ENCODE measurements at regions not wholly inside any gene's neighbourhood (a gene's known extent, or its start where the extent isn't known, plus 50 kb on each side); places are given as distances from the start of the nearest gene placed in this dataset.
"Not testable (repeated sequence)": the region's sequence is repeated elsewhere in the genome, so short reads cannot be mapped to it uniquely, and the experiment has no call there.

- H3K36me3 ChIP-seq (ENCODE audit: insufficient read depth, low read depth, low read length), result no peaks in the 10 kb centered on the region
- H3K4me3 ChIP-seq (ENCODE audit: low read length), result no peak overlapping the region
- peaks cover 5% of the 10 kb centered on the region; the same call in 1 of the 2 replicates for H3K4me1 ChIP-seq (ENCODE audit: insufficient read depth, low read length)
- H3K27me3 ChIP-seq (ENCODE audit: insufficient read depth, low read length), result no peaks in the 10 kb centered on the region
- H3K9ac ChIP-seq (ENCODE audit: low read depth, low read length), result no peak overlapping the region
- no peaks in the 10 kb centered on the region for H3K9me3 ChIP-seq (ENCODE audit: insufficient read depth, low read depth, low read length)
- H3K27ac ChIP-seq (ENCODE audit: low read length), result no peak overlapping the region
Measured at GRCh38 chr3:86830566-86830965, 160.4 kb downstream of the VGLL3 start.

- H3K27ac ChIP-seq (ENCODE audit: low read length), result no peak overlapping the region
- no peaks in the 10 kb centered on the region for H3K36me3 ChIP-seq (ENCODE audit: insufficient read depth, low read depth, low read length)
- H3K9me3 ChIP-seq (ENCODE audit: insufficient read depth, low read depth, low read length), result no peaks in the 10 kb centered on the region
Measured at GRCh38 chr3:86828751-86829150, 162.2 kb downstream of the VGLL3 start.

GRCh38 chr3:86827582-86827981 is 163.4 kb downstream of the VGLL3 start:
- H3K4me3 ChIP-seq (ENCODE audit: low read length); H3K9me3 ChIP-seq (ENCODE audit: insufficient read depth, low read depth, low read length); H3K4me1 ChIP-seq (ENCODE audit: insufficient read depth, low read length); H3K9ac ChIP-seq (ENCODE audit: low read depth, low read length); H3K36me3 ChIP-seq (ENCODE audit: insufficient read depth, low read depth, low read length); H3K27me3 ChIP-seq (ENCODE audit: insufficient read depth, low read length); H3K27ac ChIP-seq (ENCODE audit: low read length): not testable (repeated sequence)

More at GRCh38 chr3:86828751-86829150, 162.2 kb downstream of the VGLL3 start:
- no peaks in the 10 kb centered on the region for H3K27me3 ChIP-seq (ENCODE audit: insufficient read depth, low read length)
- no peak overlapping the region for H3K4me3 ChIP-seq (ENCODE audit: low read length)
- H3K4me1 ChIP-seq (ENCODE audit: insufficient read depth, low read length), result peaks cover 5% of the 10 kb centered on the region; the same call in 1 of the 2 replicates
- H3K9ac ChIP-seq (ENCODE audit: low read depth, low read length), result no peak overlapping the region

- Histone ChIP-seq H3K4me1 (ENCODE audit: insufficient read depth, low read length) (peaks cover 5% of the 10 kb centered on the region; the same call in 1 of the 2 replicates), H3K27me3 (ENCODE audit: insufficient read depth, low read length) (no peaks in the 10 kb centered on the region), H3K27ac (ENCODE audit: low read length) (no peak overlapping the region), H3K36me3 (ENCODE audit: insufficient read depth, low read depth, low read length) (no peaks in the 10 kb centered on the region), H3K9me3 (ENCODE audit: insufficient read depth, low read depth, low read length) (no peaks in the 10 kb centered on the region), H3K9ac (ENCODE audit: low read depth, low read length) (no peak overlapping the region), H3K4me3 (ENCODE audit: low read length) (no peak overlapping the region)
Measured at GRCh38 chr3:86826292-86826691, 164.7 kb downstream of the VGLL3 start.

GRCh38 chr3:86815880-86816279 is 175.1 kb downstream of the VGLL3 start:
- Histone ChIP-seq H3K4me1 (ENCODE audit: insufficient read depth, low read length) (peaks cover 24% of the 10 kb centered on the region), H3K9ac (ENCODE audit: low read depth, low read length) (no peak overlapping the region; the same call in 1 of the 2 replicates), H3K9me3 (ENCODE audit: insufficient read depth, low read depth, low read length) (no peaks in the 10 kb centered on the region), H3K27me3 (ENCODE audit: insufficient read depth, low read length) (no peaks in the 10 kb centered on the region), H3K4me3 (ENCODE audit: low read length) (no peak overlapping the region), H3K36me3 (ENCODE audit: insufficient read depth, low read depth, low read length) (no peaks in the 10 kb centered on the region), H3K27ac (ENCODE audit: low read length) (no peak overlapping the region)

- H3K4me3 ChIP-seq (ENCODE audit: low read length), result peak overlapping the region; percentile 38; the same call in 1 of the 2 replicates
- H3K9me3 ChIP-seq (ENCODE audit: insufficient read depth, low read depth, low read length), result no peaks in the 10 kb centered on the region
- H3K27me3 ChIP-seq (ENCODE audit: insufficient read depth, low read length), result no peaks in the 10 kb centered on the region
Measured at GRCh38 chr3:86814918-86815655, 175.9 kb downstream of the VGLL3 start.

GRCh38 chr3:86814321-86814720 is 176.6 kb downstream of the VGLL3 start:
- Histone ChIP-seq H3K9me3 (ENCODE audit: insufficient read depth, low read depth, low read length) (no peaks in the 10 kb centered on the region), H3K4me1 (ENCODE audit: insufficient read depth, low read length) (peaks cover 24% of the 10 kb centered on the region), H3K4me3 (ENCODE audit: low read length) (peak overlapping the region; percentile 38; the same call in 1 of the 2 replicates), H3K27me3 (ENCODE audit: insufficient read depth, low read length) (no peaks in the 10 kb centered on the region), H3K9ac (ENCODE audit: low read depth, low read length) (no peak overlapping the region), H3K27ac (ENCODE audit: low read length) (no peak overlapping the region), H3K36me3 (ENCODE audit: insufficient read depth, low read depth, low read length) (no peaks in the 10 kb centered on the region)

More at GRCh38 chr3:86814918-86815655, 175.9 kb downstream of the VGLL3 start:
- Histone ChIP-seq H3K27ac (ENCODE audit: low read length) (no peak overlapping the region), H3K36me3 (ENCODE audit: insufficient read depth, low read depth, low read length) (no peaks in the 10 kb centered on the region), H3K9ac (ENCODE audit: low read depth, low read length) (no peak overlapping the region), H3K4me1 (ENCODE audit: insufficient read depth, low read length) (peaks cover 24% of the 10 kb centered on the region)

GRCh38 chr3:86801921-86802320 is 189.0 kb downstream of the VGLL3 start:
- H3K27ac ChIP-seq (ENCODE audit: low read length), result no peak overlapping the region
- H3K9me3 ChIP-seq (ENCODE audit: insufficient read depth, low read depth, low read length), result peaks cover 7% of the 10 kb centered on the region; the same call in 1 of the 2 replicates
- H3K36me3 ChIP-seq (ENCODE audit: insufficient read depth, low read depth, low read length), result no peaks in the 10 kb centered on the region
- no peaks in the 10 kb centered on the region for H3K4me1 ChIP-seq (ENCODE audit: insufficient read depth, low read length)
- H3K9ac ChIP-seq (ENCODE audit: low read depth, low read length), result no peak overlapping the region
- H3K27me3 ChIP-seq (ENCODE audit: insufficient read depth, low read length), result no peaks in the 10 kb centered on the region
- H3K4me3 ChIP-seq (ENCODE audit: low read length), result no peak overlapping the region

- no peaks in the 10 kb centered on the region for H3K36me3 ChIP-seq (ENCODE audit: insufficient read depth, low read depth, low read length)
- H3K4me1 ChIP-seq (ENCODE audit: insufficient read depth, low read length), result no peaks in the 10 kb centered on the region
- H3K27ac ChIP-seq (ENCODE audit: low read length), result no peak overlapping the region
- H3K27me3 ChIP-seq (ENCODE audit: insufficient read depth, low read length), result no peaks in the 10 kb centered on the region
- H3K9me3 ChIP-seq (ENCODE audit: insufficient read depth, low read depth, low read length), result no peaks in the 10 kb centered on the region
- H3K4me3 ChIP-seq (ENCODE audit: low read length), result no peak overlapping the region
- no peak overlapping the region for H3K9ac ChIP-seq (ENCODE audit: low read depth, low read length)
Measured at GRCh38 chr3:86801066-86801465, 189.9 kb downstream of the VGLL3 start.

GRCh38 chr3:86800116-86800515 is 190.8 kb downstream of the VGLL3 start:
- H3K27ac ChIP-seq (ENCODE audit: low read length), result no peak overlapping the region
- H3K27me3 ChIP-seq (ENCODE audit: insufficient read depth, low read length), result no peaks in the 10 kb centered on the region
- no peaks in the 10 kb centered on the region for H3K4me1 ChIP-seq (ENCODE audit: insufficient read depth, low read length)

GRCh38 chr3:86797946-86798345 is 193.0 kb downstream of the VGLL3 start:
- Histone ChIP-seq H3K4me1 (ENCODE audit: insufficient read depth, low read length) (peaks cover 14% of the 10 kb centered on the region), H3K9me3 (ENCODE audit: insufficient read depth, low read depth, low read length) (no peaks in the 10 kb centered on the region), H3K9ac (ENCODE audit: low read depth, low read length) (no peak overlapping the region), H3K27me3 (ENCODE audit: insufficient read depth, low read length) (no peaks in the 10 kb centered on the region), H3K27ac (ENCODE audit: low read length) (no peak overlapping the region), H3K4me3 (ENCODE audit: low read length) (no peak overlapping the region), H3K36me3 (ENCODE audit: insufficient read depth, low read depth, low read length) (no peaks in the 10 kb centered on the region)

More at GRCh38 chr3:86800116-86800515, 190.8 kb downstream of the VGLL3 start:
- Histone ChIP-seq H3K36me3 (ENCODE audit: insufficient read depth, low read depth, low read length) (no peaks in the 10 kb centered on the region), H3K9ac (ENCODE audit: low read depth, low read length) (no peak overlapping the region), H3K9me3 (ENCODE audit: insufficient read depth, low read depth, low read length) (no peaks in the 10 kb centered on the region), H3K4me3 (ENCODE audit: low read length) (no peak overlapping the region)

GRCh38 chr3:86794361-86795065 is 196.4 kb downstream of the VGLL3 start:
- H3K36me3 ChIP-seq (ENCODE audit: insufficient read depth, low read depth, low read length), result no peaks in the 10 kb centered on the region
- peak overlapping the region; percentile 27 for H3K27ac ChIP-seq (ENCODE audit: low read length)
- no peak overlapping the region for H3K4me3 ChIP-seq (ENCODE audit: low read length)
- peaks cover 14% of the 10 kb centered on the region for H3K4me1 ChIP-seq (ENCODE audit: insufficient read depth, low read length)
- H3K27me3 ChIP-seq (ENCODE audit: insufficient read depth, low read length), result no peaks in the 10 kb centered on the region
- no peaks in the 10 kb centered on the region for H3K9me3 ChIP-seq (ENCODE audit: insufficient read depth, low read depth, low read length)
- peak overlapping the region; percentile 45; the same call in 1 of the 2 replicates for H3K9ac ChIP-seq (ENCODE audit: low read depth, low read length)
